ENCODE measurements at regions not wholly inside any gene's neighbourhood (a gene's known extent, or its start where the extent isn't known, plus 50 kb on each side); places are given as distances from the start of the nearest gene placed in this dataset.
"Not testable (repeated sequence)": the region's sequence is repeated elsewhere in the genome, so short reads cannot be mapped to it uniquely, and the experiment has no call there.

DNA sequence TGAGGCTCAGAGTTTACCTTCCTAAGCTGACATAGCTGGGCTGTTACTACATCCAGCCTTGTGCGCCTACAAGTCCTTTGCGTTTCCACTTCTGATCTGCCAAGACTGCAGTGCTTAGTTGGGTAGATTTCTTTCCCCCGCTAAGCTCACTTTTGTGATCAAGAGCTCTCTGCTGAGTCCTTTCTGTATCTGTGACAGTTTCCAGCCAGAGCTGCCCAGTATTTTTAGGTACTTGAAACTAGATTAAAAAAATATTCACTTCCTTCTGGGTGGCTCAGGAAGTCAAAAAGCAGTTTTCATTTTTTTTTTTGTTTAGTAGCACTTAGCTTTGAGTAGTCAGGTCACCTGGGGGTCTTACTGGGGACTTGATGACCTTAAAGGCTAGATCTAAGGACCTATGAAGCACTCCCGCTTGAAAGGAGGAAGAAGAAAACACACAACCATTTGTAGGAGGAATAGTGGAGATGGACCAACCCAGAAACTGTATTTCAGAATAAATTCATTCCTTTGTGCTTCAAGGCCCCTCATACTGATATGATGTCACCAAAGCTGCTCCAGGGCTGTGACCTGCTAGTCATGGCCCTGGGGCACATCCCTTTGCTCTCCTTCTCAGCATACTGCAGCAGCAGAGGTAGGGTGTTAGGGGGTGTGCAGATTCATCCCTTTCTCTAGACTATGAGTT lies 75.6 kb upstream of the HNF1B start:
- no peaks in the 10 kb centered on the region for H3K27me3 ChIP-seq
- no peaks in the 10 kb centered on the region for H3K9me3 ChIP-seq
- no peaks in the 10 kb centered on the region for H3K36me3 ChIP-seq
- intact Hi-C loops (cut with DNase I; ENCODE audit: low total_unique reads): no loop called here
- no peak for DNase-seq
- H3K27ac ChIP-seq: no peak overlapping the region
- TF ChIP-seq CTCF (IDR thresholded peaks at IDR 0.05) (no peak), POLR2A (IDR thresholded peaks at IDR 0.05) (no peak)
- no peak overlapping the region for H3K4me3 ChIP-seq
- H3K4me1 ChIP-seq: no peaks in the 10 kb centered on the region

DNA sequence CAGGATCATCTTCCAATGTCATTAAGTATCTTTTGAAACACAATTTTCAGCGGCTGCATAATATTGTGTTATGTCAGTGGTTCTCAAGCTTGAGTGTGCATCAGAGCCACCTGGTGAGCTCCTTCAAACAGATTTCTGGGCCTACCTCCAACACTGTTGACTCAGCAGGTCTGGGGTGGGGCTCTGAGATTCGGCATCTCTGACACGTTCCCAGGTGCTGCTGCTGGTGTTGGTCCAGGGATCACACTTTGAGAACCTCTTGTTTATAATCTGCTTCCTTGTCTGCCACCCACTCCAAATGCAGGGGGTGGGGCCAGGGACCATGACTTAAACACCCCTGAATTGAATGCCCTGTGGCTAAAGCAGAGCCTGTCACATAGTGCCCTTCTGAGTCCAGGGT lies 73.8 kb upstream of the HNF1B start:
- no peak for DNase-seq
- no peak overlapping the region for H3K27ac ChIP-seq
- intact Hi-C loops (cut with DNase I; ENCODE audit: low total_unique reads): no loop called here
- no peaks in the 10 kb centered on the region for H3K9me3 ChIP-seq
- H3K36me3 ChIP-seq: no peaks in the 10 kb centered on the region
- TF ChIP-seq POLR2A (IDR thresholded peaks at IDR 0.05) (no peak), CTCF (IDR thresholded peaks at IDR 0.05) (no peak)
- H3K4me1 ChIP-seq: no peaks in the 10 kb centered on the region
- no peaks in the 10 kb centered on the region for H3K27me3 ChIP-seq
- no peak overlapping the region for H3K4me3 ChIP-seq

DNA sequence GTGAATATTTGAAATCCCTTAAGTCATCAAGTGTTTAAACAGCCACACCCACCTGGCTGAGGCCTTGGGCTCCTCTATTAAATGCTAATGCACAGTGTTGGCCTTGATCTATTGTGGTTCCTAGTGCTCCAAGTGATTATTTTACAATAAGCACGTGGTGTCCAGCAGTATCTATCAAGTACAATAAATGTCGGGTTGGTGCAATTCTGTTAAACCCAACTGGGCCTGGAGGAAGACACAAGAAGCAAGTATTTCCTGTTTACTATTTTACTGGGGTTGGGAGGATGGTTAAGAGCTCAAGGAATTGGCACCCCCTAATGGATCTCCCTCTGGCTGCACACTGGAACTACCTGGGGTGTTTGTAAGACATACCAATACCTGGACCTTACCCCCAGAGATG lies 72.1 kb upstream of the HNF1B start:
- TF ChIP-seq CTCF (IDR thresholded peaks at IDR 0.05) (no peak), POLR2A (IDR thresholded peaks at IDR 0.05) (no peak)
- Histone ChIP-seq H3K36me3 (no peaks in the 10 kb centered on the region), H3K9me3 (no peaks in the 10 kb centered on the region), H3K4me1 (no peaks in the 10 kb centered on the region), H3K4me3 (no peak overlapping the region), H3K27ac (no peak overlapping the region), H3K27me3 (no peaks in the 10 kb centered on the region)
- intact Hi-C loops (cut with DNase I; ENCODE audit: low total_unique reads): no loop called here
- DNase-seq: no peak

DNA sequence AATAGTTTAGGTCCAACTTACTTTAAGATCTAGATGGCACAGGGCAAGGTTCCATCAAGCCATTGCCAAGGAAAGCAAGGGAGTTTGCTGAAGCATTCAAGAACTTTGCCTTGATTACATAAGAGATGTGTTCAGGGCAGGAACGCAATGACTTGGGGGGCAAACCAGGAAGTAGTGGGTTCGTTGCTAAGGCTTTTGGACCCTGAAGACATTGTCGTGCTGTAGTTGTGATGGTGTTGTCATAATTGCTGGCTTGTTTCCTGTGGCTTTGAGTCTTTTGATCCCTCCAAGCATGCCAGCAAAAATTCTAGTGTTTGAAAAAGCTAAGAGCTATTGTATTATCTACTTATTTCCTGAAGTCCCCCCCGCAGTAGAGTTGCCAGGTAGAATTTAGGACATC lies 70.7 kb upstream of the HNF1B start:
- intact Hi-C loops (cut with DNase I; ENCODE audit: low total_unique reads): no loop called here
- TF ChIP-seq CTCF (IDR thresholded peaks at IDR 0.05): no peak
- TF ChIP-seq POLR2A (IDR thresholded peaks at IDR 0.05): no peak

DNA sequence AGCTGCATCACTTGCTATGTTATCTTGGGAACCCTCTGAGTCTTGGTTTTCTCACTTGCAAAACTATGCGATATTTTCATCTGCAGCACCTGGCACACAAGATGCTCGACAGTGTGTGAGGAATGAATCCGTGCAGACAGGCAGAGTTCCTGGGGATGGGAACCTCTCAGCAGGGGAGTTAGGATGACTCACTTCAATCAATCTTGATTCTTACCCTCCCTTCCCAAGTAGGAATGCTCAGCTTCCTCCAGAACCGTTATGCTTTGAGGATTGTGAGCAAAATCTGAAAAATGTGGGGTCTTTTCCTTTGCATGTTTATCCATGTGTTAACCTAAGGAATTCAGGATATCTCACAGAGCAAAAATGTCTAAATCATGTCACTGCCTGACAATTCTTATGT lies 68.9 kb upstream of the HNF1B start:
- no peaks in the 10 kb centered on the region for H3K36me3 ChIP-seq
- no peaks in the 10 kb centered on the region for H3K27me3 ChIP-seq
- TF ChIP-seq CTCF (IDR thresholded peaks at IDR 0.05) (no peak), POLR2A (IDR thresholded peaks at IDR 0.05) (no peak)
- H3K4me3 ChIP-seq: no peak overlapping the region
- H3K27ac ChIP-seq: no peak overlapping the region
- H3K4me1 ChIP-seq: no peaks in the 10 kb centered on the region
- intact Hi-C loops (cut with DNase I; ENCODE audit: low total_unique reads): no loop called here
- H3K9me3 ChIP-seq: no peaks in the 10 kb centered on the region
- DNase-seq: no peak

More for the DNA sequence above, 70.7 kb upstream of the HNF1B start:
- Histone ChIP-seq H3K4me1 (no peaks in the 10 kb centered on the region), H3K27ac (no peak overlapping the region), H3K9me3 (no peaks in the 10 kb centered on the region), H3K27me3 (no peaks in the 10 kb centered on the region), H3K4me3 (no peak overlapping the region), H3K36me3 (no peaks in the 10 kb centered on the region)
- DNase-seq: no peak

- H3K9me3 ChIP-seq; H3K4me3 ChIP-seq; intact Hi-C loops (cut with DNase I; ENCODE audit: low total_unique reads); H3K36me3 ChIP-seq; H3K4me1 ChIP-seq; H3K27ac ChIP-seq; H3K27me3 ChIP-seq; DNase-seq: not testable (repeated sequence)
Observed at GRCh38 chr17:37808846-37809245, 64.0 kb upstream of the HNF1B start.

All from uterus (tissue), 3 donors.